ENCODE measurements at regions not wholly inside any gene's neighbourhood (a gene's known extent, or its start where the extent isn't known, plus 50 kb on each side); places are given as distances from the start of the nearest gene placed in this dataset.

DNA sequence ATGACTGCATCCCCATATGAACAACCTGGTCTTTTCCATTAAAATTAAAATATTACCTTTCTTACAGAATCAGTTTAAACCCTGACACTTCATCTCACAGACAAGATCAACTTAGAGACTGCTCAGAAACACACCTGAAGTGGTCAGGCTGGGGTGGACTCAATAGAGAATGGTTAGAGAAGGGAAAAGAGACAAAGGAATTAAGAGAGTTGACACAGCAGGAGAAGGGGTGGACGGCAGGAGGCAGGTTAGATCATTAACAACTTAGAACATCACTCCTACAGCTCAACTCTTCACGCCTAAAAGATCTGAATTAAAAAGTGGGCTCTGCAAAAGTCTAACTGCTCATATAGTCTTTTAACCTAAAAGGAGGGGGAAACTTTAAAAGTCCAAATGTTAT is 157.7 kb upstream of the COL1A2 start:
- TF ChIP-seq POLR2A (IDR thresholded peaks at IDR 0.05): no peak
- TF ChIP-seq, protein P1, sequence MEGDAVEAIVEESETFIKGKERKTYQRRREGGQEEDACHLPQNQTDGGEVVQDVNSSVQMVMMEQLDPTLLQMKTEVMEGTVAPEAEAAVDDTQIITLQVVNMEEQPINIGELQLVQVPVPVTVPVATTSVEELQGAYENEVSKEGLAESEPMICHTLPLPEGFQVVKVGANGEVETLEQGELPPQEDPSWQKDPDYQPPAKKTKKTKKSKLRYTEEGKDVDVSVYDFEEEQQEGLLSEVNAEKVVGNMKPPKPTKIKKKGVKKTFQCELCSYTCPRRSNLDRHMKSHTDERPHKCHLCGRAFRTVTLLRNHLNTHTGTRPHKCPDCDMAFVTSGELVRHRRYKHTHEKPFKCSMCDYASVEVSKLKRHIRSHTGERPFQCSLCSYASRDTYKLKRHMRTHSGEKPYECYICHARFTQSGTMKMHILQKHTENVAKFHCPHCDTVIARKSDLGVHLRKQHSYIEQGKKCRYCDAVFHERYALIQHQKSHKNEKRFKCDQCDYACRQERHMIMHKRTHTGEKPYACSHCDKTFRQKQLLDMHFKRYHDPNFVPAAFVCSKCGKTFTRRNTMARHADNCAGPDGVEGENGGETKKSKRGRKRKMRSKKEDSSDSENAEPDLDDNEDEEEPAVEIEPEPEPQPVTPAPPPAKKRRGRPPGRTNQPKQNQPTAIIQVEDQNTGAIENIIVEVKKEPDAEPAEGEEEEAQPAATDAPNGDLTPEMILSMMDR (IDR thresholded peaks at IDR 0.05): no peak

DNA sequence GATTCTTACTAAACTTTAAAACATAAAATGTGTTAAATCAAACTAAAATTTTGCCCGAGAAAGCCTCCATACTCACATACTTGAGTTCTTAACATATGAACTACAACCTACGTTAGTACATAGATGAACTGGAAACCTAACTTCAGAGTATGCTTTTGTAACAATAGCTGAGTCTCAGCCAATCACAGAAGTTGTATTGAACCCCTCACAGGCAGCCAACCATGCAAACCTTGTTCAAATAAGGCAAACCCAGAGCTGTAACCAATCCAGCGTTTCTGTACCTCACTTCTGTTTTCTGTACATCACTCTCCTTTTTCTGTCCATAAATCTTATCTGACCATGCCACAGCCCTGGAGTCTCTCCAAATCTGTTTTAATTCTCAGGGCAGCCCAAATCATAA is 157.3 kb upstream of the COL1A2 start:
- H3K27ac ChIP-seq: no peak overlapping the region
- no peak for DNase-seq
- no peak overlapping the region for H3K4me3 ChIP-seq
- no peaks in the 10 kb centered on the region for H3K27me3 ChIP-seq
- no peaks in the 10 kb centered on the region for H3K36me3 ChIP-seq (replicated peaks in 1 of 2; ENCODE audit: insufficient read depth in 1 of 2, low read depth in 2 of 2)
- intact Hi-C loops (cut with DNase I): no loop called here
- no peaks in the 10 kb centered on the region for H3K4me1 ChIP-seq
- no peaks in the 10 kb centered on the region for H3K9me3 ChIP-seq
- ATAC-seq: no peak
- 47 to 48% methylated on average over 3 of the region's 3 CpGs for WGBS, 2 donors
- TF ChIP-seq POLR2A (IDR thresholded peaks at IDR 0.05): no peak
- TF ChIP-seq, protein P1 (IDR thresholded peaks at IDR 0.05): no peak

More for the DNA sequence above, 157.7 kb upstream of the COL1A2 start:
- 61 to 90% methylated on average over 2 of the region's 2 CpGs for WGBS, 2 donors
- no peaks in the 10 kb centered on the region for H3K36me3 ChIP-seq (replicated peaks in 1 of 2; ENCODE audit: insufficient read depth in 1 of 2, low read depth in 2 of 2)
- H3K27me3 ChIP-seq: no peaks in the 10 kb centered on the region
- intact Hi-C loops (cut with DNase I): no loop called here
- no peak for ATAC-seq
- DNase-seq: no peak
- H3K9me3 ChIP-seq: no peaks in the 10 kb centered on the region
- H3K4me1 ChIP-seq: no peaks in the 10 kb centered on the region
- no peak overlapping the region for H3K4me3 ChIP-seq
- H3K27ac ChIP-seq: no peak overlapping the region

DNA sequence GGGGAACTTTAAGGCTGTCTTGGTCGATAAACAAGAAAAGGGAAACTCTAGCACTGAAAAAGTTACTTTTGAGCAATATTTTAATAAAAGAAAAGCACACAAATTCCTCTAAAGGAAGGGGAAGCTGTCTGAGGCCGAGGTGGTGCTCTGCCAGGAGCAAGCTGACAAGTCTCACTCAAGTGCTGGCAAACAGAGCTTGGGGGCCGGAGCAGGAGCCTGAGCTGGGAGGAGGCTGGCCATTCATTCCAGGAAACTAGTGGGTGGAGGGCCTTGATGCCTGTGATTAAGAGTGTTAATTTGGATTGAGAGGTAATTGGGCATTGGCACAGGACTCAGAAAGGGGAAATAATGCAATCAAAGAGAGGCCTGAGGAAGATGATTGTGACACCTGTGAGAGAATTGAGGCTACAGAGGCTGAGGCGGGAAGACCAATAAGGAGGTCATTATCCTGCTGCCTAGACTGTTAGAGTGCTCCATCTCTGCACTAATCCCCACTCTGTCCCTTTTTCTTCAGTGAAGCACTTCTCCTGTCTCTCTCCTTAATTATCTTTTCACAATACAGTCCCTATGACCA is 154.9 kb upstream of the COL1A2 start:
- 61 to 76% methylated on average over 4 of the region's 4 CpGs for WGBS, 2 donors
- ATAC-seq (no peak), DNase-seq (no peak)
- no peaks in the 10 kb centered on the region for H3K36me3 ChIP-seq (replicated peaks in 1 of 2; ENCODE audit: insufficient read depth in 1 of 2, low read depth in 2 of 2)
- H3K27me3 ChIP-seq: no peaks in the 10 kb centered on the region
- no peak for TF ChIP-seq POLR2A (IDR thresholded peaks at IDR 0.05)
- TF ChIP-seq, protein P1 (IDR thresholded peaks at IDR 0.05): no peak
- H3K9me3 ChIP-seq: no peaks in the 10 kb centered on the region
- intact Hi-C loops (cut with DNase I): no loop called here
- no peaks in the 10 kb centered on the region for H3K4me1 ChIP-seq
- H3K4me3 ChIP-seq: no peak overlapping the region
- H3K27ac ChIP-seq: no peak overlapping the region

DNA sequence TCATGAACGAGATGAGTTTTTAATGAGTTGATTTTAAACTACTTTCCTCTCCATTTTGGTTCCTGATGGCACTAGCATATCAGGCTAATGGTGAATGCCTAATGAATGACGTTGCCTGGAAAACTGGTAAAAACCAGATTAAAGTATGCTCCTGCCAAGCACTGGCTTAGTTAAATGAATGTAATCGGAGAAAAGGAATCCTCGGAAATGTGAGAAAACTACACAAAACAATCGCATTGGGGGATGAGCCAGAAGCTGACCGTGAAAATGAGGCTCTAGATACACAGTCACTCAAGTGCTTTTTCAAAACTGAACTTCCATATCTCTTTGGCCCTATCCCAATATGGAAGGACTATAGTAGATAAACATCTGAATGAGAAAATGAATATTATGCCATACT is 153.8 kb upstream of the COL1A2 start:
- DNase-seq: no peak
- TF ChIP-seq POLR2A (IDR thresholded peaks at IDR 0.05): no peak
- TF ChIP-seq, protein P1 (IDR thresholded peaks at IDR 0.05): no peak
- H3K27ac ChIP-seq: no peak overlapping the region

DNA sequence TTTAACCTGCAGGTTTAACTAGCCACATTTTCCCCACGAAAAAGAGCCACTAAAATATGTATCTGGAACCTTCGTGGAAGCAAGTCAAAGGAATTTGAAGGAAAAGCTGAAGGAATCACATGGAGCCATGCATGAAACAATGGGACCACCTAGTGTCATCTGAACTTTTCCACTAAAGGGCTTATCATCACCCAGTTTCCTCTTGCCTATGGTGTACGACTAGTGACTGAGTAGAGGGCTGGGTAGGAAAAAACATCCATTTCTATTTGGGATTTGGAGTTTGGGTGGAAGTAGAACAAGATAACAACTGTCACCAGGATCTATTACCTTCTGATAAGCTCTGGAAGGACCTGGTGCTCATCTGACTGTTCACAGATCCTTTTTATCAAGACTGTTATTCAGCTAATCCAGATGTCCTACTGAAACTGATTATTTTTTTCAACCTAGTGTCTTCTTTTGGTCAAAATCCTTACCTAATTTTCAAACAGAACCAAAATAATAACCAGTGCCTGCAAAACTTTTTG is 153.2 kb upstream of the COL1A2 start:
- no peaks in the 10 kb centered on the region for H3K27me3 ChIP-seq
- no peak for ATAC-seq
- WGBS, 2 donors: 68 to 74% methylated on average over 3 of the region's 3 CpGs
- no peak overlapping the region for H3K27ac ChIP-seq
- TF ChIP-seq POLR2A (IDR thresholded peaks at IDR 0.05): no peak
- TF ChIP-seq, protein P1 (IDR thresholded peaks at IDR 0.05): no peak
- no peak overlapping the region for H3K4me3 ChIP-seq
- no peaks in the 10 kb centered on the region for H3K9me3 ChIP-seq
- intact Hi-C loops (cut with DNase I): no loop called here
- DNase-seq: no peak
- H3K36me3 ChIP-seq (replicated peaks in 1 of 2; ENCODE audit: insufficient read depth in 1 of 2, low read depth in 2 of 2): no peaks in the 10 kb centered on the region
- H3K4me1 ChIP-seq: no peaks in the 10 kb centered on the region

More for the DNA sequence above, 153.8 kb upstream of the COL1A2 start:
- Histone ChIP-seq H3K4me1 (no peaks in the 10 kb centered on the region), H3K27me3 (no peaks in the 10 kb centered on the region), H3K4me3 (no peak overlapping the region), H3K36me3 (replicated peaks in 1 of 2; ENCODE audit: insufficient read depth in 1 of 2, low read depth in 2 of 2) (no peaks in the 10 kb centered on the region), H3K9me3 (no peaks in the 10 kb centered on the region)
- no peak for ATAC-seq
- 70 to 81% methylated on average over 6 of the region's 6 CpGs for WGBS, 2 donors
- intact Hi-C loops (cut with DNase I): no loop called here
